Kasumi-1 (cell line): ENCODE measurements at regions not wholly inside any gene's neighbourhood (a gene's known extent, or its start where the extent isn't known, plus 50 kb on each side); places are given as distances from the start of the nearest gene placed in this dataset.

Source experiments
- DNase-seq, 2 experiments: peaks; one replicate each; lab custom pipeline; 2025; lab: John Stamatoyannopoulos, UW

DNA sequence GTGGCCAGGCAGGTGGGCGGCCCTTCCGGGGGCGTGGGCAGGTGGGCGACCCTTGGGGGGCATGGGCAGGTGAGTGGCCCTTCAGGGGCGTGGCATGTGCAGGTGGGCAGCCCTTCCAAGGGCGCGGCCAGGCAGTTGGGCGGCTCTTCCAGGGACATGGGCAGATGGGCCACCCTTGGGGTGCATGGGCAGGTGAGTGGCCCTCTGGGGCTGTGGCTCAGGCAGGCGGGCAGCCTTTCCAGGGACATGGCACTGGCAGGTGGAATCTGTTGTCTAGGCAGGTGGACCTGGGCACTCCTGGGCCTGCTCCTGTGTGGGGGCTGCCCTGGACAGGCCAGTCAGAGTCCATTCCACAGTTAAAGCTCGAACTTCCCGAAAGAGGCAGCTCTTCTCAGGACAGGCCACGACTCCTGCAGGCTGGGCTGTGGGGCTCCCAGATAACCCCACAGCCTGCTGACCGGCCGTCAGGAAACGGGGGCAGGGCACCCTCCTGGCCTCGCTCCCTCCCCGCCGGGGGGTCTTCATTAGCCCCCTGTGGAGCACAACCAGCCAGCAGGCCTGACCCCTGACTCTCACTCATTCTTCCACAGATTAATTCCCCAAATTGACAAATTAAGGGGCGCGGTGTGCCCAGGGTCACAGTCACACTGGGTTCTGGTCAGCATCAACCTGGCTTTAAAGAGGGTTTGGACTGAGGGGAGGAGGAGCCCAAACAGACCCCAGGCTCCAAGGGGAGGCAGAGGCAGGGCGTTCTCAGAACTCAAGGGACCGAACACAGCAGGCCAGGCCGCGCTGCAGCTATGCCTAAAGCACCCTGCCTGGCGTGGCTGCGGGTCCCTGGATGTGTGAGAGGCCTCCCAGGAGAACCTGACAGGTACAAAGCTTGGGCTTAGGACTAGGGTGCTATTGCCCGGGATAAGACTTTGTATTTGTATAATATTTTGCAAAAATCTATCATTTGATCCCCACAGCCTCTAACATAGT lies 130.0 kb downstream of the DLL1 start:
- DNase-seq = no peak

GRCh38 chr6:170160031-170160627 lies 130.7 kb downstream of the DLL1 start:
- DNase-seq = no peak

DNA sequence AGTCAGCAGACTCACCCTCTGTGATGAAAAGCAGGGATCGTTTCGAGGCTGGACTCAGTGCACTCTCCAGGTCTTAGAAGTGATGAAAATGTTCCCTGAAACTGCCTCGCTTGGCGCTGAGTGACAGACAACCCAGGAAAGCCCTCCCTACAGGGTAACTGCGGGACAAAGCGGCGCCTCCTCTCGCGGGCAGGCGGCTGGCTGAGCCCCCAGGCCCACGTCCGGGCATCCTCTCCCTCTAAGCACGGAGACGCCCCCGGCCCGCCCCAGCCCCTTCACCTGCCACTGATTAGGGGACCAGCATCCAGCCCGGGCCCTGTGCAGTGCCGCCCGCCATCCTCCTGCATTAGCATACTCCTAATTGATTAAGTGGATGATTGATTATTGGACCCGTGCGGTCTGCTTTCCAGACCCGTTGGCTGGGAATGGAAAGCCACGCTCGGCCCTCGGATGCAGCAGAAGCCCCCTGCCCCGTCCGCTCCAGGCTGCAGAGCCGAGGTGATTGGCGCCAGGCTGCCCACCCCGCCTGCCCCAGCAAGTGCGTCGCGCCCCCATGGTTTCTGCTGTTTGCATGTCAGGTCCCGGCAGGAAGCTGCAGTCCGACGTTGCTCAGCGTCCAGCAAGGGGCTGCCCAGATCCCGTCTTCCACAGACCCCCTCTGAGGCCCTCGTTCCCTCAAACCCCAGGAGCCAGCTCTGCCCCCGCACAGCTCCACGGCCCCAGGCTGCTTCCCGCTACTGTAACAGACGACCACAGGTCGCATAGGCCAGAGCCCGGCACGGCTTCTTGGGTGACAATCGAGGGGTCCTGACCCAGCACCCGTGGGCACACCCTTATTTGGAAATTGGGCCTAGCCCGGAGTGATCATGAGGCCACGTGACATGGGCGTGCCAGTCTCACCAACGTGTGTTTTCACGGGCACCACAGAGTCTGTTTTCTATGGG lies 131.6 kb downstream of the DLL1 start:
- no peak for DNase-seq

DNA sequence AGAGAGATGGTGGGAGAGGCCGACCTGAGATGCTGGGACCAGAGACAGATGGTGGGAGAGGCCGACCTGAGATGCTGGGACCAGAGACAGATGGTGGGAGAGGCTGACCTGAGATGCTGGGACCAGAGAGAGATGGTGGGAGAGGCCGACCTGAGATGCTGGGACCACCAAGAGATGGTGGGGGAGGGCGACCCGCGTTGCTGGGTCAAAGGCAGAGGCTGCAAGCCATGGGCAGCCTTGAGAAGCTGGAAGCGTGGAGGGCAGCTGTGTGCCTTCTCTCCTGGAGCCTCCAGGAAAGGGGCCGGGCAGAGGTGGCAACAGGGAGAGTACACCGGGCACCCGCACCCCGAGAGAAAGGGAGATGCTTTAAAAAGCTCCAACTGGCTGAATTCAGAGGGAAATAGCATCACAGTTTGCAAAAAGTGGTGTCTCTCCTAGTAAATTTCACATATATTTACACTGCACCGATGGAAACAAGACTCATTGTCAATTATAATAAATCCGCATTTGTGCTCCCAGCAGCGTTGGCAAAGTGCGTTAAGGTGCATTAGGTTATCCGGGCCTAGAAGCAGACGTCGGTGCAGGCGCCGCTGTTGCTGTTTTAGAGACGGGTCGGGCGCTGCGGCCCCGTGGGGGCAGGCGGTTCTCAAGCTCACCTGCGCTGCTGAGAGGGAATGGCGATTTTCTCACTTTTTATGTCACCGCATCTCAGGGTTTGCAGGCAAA lies 132.4 kb downstream of the DLL1 start:
- DNase-seq = no peak

- DNase-seq = no peak
Measured at GRCh38 chr6:170157567-170158218, 133.2 kb downstream of the DLL1 start.

DNA sequence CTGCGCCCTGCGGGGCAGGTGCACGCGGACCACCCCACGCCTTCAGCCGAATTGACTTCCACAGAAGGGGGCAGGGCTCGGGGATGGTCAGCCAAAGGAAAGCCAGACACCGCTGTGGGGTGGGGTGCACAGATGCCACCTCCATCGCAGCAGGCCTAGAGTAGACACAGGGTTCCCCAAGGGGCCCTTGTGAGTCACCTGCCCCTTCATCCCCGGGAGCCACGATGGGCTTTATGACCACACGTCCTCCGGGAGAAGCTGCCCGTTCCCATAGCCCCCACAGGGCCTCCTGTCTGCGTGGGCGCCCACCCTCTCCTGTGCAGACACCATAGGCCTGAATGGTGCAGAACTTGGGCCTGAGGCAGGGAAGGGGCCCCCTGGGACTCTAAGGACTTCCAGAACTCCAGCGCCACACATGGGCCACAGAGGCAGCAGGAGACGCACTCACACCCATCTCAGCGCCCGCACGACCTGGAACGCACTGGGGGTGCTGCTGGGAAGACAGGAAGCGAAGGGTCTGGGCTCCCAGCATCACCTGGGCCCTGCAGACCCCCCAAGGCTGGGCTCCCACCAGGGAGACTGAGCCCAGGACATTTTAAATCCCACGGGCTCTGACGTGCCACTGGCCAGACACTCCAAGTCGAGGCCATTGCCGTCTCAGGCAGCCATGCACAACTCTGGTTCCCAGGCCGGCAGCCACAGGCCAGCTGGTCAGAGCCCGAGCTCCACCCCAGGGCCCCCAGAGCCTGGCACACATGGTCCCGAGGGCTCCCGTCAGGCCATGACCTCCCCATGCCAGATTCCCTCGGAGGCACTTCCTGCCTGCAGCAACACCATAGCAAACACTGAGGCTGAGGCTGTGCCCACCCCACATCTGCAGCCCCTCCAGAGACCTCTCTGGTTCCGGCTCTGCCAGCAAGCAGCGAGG lies 134.2 kb downstream of the DLL1 start:
- no peak for DNase-seq

GRCh38 chr6:170155464-170156196 lies 135.2 kb downstream of the DLL1 start:
- no peak for DNase-seq

DNA sequence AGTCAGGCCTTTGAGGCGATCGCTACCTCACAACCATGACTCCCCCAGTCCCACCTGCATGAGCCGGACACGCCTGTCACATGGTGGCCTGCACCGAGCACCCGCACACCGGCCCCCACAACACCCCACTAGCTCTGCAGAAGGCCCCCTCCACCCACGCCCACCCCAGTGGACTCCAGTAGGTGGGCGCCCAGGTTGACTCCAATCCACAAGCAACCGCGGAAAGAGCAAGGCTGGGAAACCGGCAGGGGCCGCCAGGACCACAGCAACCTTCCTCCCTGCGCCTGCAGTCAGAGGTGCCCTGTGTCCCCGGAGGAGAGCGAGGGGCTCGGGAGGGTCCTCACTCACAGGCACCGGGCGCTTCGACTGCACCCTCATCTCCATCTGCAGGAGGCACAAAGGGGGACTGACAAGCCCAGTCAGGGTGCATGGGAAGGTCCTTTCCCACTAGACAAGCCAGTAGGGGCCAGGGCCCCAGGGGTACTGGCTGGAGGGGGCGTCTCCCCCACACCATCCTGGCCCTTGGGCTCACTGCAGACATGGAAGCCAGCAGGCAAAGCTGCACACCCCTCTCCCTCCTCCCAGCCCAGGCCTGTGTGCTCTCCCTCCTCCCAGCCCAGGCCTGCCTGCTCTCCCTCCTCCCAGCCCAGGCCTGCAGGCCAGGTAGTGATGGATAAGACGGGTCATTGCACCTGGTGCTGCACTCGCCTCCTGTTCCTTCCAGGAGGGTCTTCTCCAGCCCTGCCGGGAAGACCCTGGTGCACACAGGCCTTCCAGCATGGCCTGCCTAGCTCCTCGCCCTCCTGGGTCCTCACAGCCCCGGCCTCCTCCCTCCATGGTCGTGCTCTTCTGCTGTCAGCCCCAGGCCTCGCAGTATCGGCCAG lies 137.2 kb downstream of the DLL1 start:
- no peak for DNase-seq

GRCh38 chr6:170152989-170153388 lies 137.9 kb downstream of the DLL1 start:
- no peak for DNase-seq

GRCh38 chr6:170152124-170152926 lies 138.6 kb downstream of the DLL1 start:
- DNase-seq = no peak

- no peak for DNase-seq
Measured at GRCh38 chr6:170151804-170152123, 139.1 kb downstream of the DLL1 start.

DNA sequence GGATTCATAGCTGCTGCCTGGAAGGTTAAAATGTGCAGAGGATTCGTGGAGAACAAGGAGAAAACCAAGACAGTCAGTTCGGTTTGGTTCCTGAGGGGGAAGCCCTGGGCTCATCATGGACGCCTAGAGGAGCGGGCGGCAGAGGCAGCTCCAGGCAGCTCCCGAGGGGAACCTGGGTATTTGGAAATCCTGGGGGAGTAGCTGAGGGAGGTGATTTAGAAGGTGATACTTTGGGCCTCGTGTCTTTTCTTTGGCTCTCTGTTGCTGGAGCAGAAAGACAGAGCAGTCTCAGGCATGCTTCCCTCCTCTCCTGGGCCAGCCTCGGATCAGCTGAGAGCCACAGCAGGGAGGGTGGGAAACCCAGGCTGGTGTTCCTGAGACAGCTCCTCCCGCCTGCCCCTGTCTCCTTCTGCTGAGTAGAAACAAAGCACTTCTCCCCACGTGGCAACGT lies 139.5 kb downstream of the DLL1 start:
- no peak for DNase-seq

DNA sequence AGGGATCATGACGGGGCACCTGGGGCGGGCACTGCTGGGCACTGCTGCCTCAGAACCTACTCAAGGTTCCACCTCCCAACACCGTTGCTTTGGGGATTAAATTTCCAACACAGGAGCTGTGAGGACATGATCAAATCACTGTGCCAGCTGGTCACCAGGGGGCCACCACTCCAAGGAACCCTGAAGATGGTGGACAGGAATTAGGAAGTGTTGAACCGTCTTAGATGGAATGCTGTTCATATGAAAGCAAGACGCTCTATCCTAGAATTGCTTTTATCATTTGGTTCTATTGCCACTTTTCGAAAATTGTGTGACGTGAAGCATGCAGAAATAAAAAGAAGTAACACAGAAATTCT lies 140.3 kb downstream of the DLL1 start:
- DNase-seq = no peak

DNA sequence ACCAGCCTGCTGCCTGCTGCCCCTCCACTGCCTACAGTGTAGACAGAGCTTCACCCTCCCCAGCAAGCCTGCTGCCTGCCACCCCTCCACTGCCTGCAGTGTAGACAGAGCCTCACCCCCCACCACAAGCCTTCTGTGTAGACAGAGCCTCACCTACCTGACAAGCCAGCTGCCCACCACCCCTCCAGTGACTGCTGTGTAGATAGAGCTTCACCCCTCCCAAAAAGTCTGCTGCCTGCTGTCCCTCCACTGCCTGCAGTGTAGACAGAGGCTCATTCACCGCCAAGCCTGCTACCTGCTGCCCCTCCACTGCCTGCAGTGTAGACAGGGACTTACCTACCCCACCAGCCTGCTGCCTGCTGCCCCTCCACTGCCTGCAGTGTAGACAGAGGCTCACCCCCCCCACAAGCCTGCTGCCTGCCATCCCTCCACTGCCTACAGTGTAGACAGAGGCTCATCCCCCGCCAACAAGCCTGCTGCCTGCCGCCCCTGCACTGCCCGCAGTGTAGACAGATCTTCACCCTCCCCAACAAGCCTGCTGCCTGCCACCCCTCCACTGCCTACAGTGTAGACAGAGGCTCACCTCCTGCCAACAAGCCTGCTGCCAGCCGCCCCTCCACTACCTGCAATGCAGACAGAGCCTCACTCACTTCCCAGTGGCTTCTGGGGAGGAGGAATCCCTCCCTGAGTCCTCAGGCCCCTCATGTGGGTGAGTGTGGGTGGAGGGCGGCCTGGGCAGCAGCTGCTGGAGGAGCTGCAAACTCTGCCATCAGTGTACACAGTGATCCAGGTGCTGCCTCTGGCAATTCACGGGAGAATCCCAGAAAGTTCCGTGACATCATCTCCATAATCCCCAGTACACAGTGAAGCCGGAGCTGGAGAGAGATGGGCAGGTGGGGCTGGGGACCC lies 140.9 kb downstream of the DLL1 start:
- DNase-seq = no peak

DNA sequence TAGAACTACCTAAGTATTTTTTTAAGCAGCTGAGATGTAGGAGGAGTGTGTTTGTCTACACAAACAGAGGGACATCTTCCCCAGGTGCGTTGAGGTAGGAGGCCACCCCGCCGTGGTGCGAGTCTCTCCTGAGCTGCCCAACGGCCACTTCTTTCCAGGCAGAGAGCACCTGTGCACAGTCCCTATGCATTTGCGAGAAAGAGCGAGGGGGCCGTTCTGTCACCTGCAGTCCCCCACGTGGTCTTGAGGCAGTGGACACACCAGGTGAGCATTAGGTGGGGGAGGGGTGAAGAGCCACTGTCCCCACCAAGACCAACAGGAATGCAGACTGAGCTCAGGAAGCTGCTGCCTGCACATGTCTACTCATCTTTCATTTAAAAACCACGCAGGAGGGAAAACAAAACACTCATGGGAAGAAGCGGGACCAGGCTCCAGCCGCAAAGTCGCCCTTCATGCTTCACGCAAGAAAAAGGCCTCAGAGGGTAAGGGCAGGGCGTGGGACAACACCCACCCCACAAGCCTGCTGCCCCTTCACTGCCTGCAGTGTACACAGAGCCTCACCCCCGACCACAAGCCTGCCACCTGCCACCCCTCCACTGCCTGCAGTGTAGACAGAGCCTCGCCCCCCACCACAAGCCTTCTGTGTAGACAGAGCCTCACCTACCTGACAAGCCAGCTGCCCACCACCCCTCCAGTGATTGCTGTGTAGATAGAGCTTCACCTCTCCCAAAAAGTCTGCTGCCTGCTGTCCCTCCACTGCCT lies 142.0 kb downstream of the DLL1 start:
- DNase-seq = no peak
